HG03565 (cell line): ENCODE measurements at regions not wholly inside any gene's neighbourhood (a gene's known extent, or its start where the extent isn't known, plus 50 kb on each side); places are given as distances from the start of the nearest gene placed in this dataset.

Experiments
- ATAC-seq: cut with Tn5 transposase; IDR thresholded peaks from one replicate; pipeline ENCODE4 v1.9.1; 2021; ENCODE audit warnings: mild to moderate bottlenecking, moderate library complexity; ENCODE audit not compliant: unreplicated experiment

- ATAC-seq: no peak
Measured at GRCh38 chr5:62000646-62001045, 305.4 kb upstream of the KIF2A start.

GRCh38 chr5:62001640-62002039, 304.4 kb upstream of the KIF2A start:
- ATAC-seq: no peak

- ATAC-seq: no peak
Measured at GRCh38 chr5:62002436-62002835, 303.6 kb upstream of the KIF2A start.

- ATAC-seq: no peak
Measured at GRCh38 chr5:62005551-62005950, 300.5 kb upstream of the KIF2A start.

GRCh38 chr5:62007457-62007856, 298.5 kb upstream of the KIF2A start:
- no peak for ATAC-seq

GRCh38 chr5:62011089-62011664, 294.8 kb upstream of the KIF2A start:
- ATAC-seq: no peak

- no peak for ATAC-seq
Measured at GRCh38 chr5:62017092-62017491, 288.9 kb upstream of the KIF2A start.

- ATAC-seq: no peak
Measured at GRCh38 chr5:62029303-62029702, 276.7 kb upstream of the KIF2A start.

GRCh38 chr5:62030326-62030725, 275.7 kb upstream of the KIF2A start:
- no peak for ATAC-seq

GRCh38 chr5:62038024-62038423, 268.0 kb upstream of the KIF2A start:
- no peak for ATAC-seq

- ATAC-seq: no peak
Measured at GRCh38 chr5:62041156-62041756, 264.8 kb upstream of the KIF2A start.

GRCh38 chr5:62042007-62042406, 264.0 kb upstream of the KIF2A start:
- no peak for ATAC-seq

- ATAC-seq: no peak
Measured at GRCh38 chr5:62043289-62044280, 262.4 kb upstream of the KIF2A start.

GRCh38 chr5:62044989-62045388, 261.0 kb upstream of the KIF2A start:
- no peak for ATAC-seq

- ATAC-seq: no peak
Measured at GRCh38 chr5:62046191-62046590, 259.8 kb upstream of the KIF2A start.

- no peak for ATAC-seq
Measured at GRCh38 chr5:62051747-62052146, 254.3 kb upstream of the KIF2A start.

- no peak for ATAC-seq
Measured at GRCh38 chr5:62059960-62060359, 246.0 kb upstream of the KIF2A start.

GRCh38 chr5:62065050-62065449, 241.0 kb upstream of the KIF2A start:
- no peak for ATAC-seq

- no peak for ATAC-seq
Measured at GRCh38 chr5:62066761-62067277, 239.2 kb upstream of the KIF2A start.

- ATAC-seq: no peak
Measured at GRCh38 chr5:62068554-62068953, 237.5 kb upstream of the KIF2A start.

GRCh38 chr5:62077387-62077786, 228.6 kb upstream of the KIF2A start:
- ATAC-seq: no peak
